Activated T-helper 1 cell treated with Interleukin-2 at 50 U/mL for 16 hours (primary cell): ENCODE measurements at regions not wholly inside any gene's neighbourhood (a gene's known extent, or its start where the extent isn't known, plus 50 kb on each side); places are given as distances from the start of the nearest gene placed in this dataset.
"Not testable (repeated sequence)": the region's sequence is repeated elsewhere in the genome, so short reads cannot be mapped to it uniquely, and the experiment has no call there.

ENCODE experiments used
- DNase-seq: peaks from one replicate; pipeline ENCODE4 v3.0.0-alpha.2; 2020; ENCODE audit warnings: low read depth

- no peak for DNase-seq
These were observed 99.2 kb upstream of the ZDHHC17 start for GRCh38 chr12:76664731-76665130.

- DNase-seq = no peak
These were observed 97.6 kb upstream of the ZDHHC17 start for GRCh38 chr12:76666290-76666835.

GRCh38 chr12:76669981-76670380 lies 93.9 kb upstream of the ZDHHC17 start:
- DNase-seq = no peak

GRCh38 chr12:76670776-76671175 lies 93.1 kb upstream of the ZDHHC17 start:
- no peak for DNase-seq

- DNase-seq = no peak
These were observed 89.1 kb upstream of the ZDHHC17 start for GRCh38 chr12:76674669-76675315.

GRCh38 chr12:76676261-76676660 lies 87.7 kb upstream of the ZDHHC17 start:
- DNase-seq = not testable (repeated sequence)

GRCh38 chr12:76678992-76679391 lies 84.9 kb upstream of the ZDHHC17 start:
- no peak for DNase-seq

- DNase-seq = no peak
These were observed 84.1 kb upstream of the ZDHHC17 start for GRCh38 chr12:76679778-76680177.

- no peak for DNase-seq
These were observed 83.0 kb upstream of the ZDHHC17 start for GRCh38 chr12:76680940-76681339.

GRCh38 chr12:76685246-76685678 lies 78.7 kb upstream of the ZDHHC17 start:
- no peak for DNase-seq

- no peak for DNase-seq
These were observed 75.9 kb upstream of the ZDHHC17 start for GRCh38 chr12:76687981-76688380.

GRCh38 chr12:76688631-76689030 lies 75.3 kb upstream of the ZDHHC17 start:
- no peak for DNase-seq

- DNase-seq = no peak
These were observed 72.8 kb upstream of the ZDHHC17 start for GRCh38 chr12:76690921-76691700.

GRCh38 chr12:76692846-76693245 lies 71.1 kb upstream of the ZDHHC17 start:
- DNase-seq = no peak

GRCh38 chr12:76694369-76694768 lies 69.5 kb upstream of the ZDHHC17 start:
- no peak for DNase-seq

GRCh38 chr12:76696186-76696585 lies 67.7 kb upstream of the ZDHHC17 start:
- no peak for DNase-seq

GRCh38 chr12:76697849-76698248 lies 66.1 kb upstream of the ZDHHC17 start:
- no peak for DNase-seq

- DNase-seq = no peak
These were observed 65.6 kb upstream of the ZDHHC17 start for GRCh38 chr12:76698316-76698715.

- no peak for DNase-seq
These were observed 64.9 kb upstream of the ZDHHC17 start for GRCh38 chr12:76698966-76699365.

GRCh38 chr12:76701690-76702089 lies 62.2 kb upstream of the ZDHHC17 start:
- no peak for DNase-seq

- no peak for DNase-seq
These were observed 61.0 kb upstream of the ZDHHC17 start for GRCh38 chr12:76702946-76703345.

GRCh38 chr12:76704693-76705092 lies 59.2 kb upstream of the ZDHHC17 start:
- no peak for DNase-seq

GRCh38 chr12:76706101-76706500 lies 57.8 kb upstream of the ZDHHC17 start:
- DNase-seq = no peak
